Pancreas (tissue), 10 donors: ENCODE measurements at regions not wholly inside any gene's neighbourhood (a gene's known extent, or its start where the extent isn't known, plus 50 kb on each side); places are given as distances from the start of the nearest gene placed in this dataset.

ENCODE experiments used
- ATAC-seq, 4 donors: fragments of 200-7000 bp; cut with Tn5 transposase; one replicate each; pipeline versions ENCODE4 v1.8.0 to v1.9.1; 2020; ENCODE audit warnings: mild to moderate bottlenecking in 4 of 4, moderate library complexity in 4 of 4
- DNase-seq, 6 donors: peaks; one replicate each; pipeline ENCODE4 v3.0.0-alpha.2; 2020
- FAIRE-seq: peaks from 2 replicates; lab custom pipeline; 2012; peaks lifted over from hg19 to GRCh38; lab: Jason Lieb, UNC
- H3K27ac ChIP-seq, 4 donors: fragments of 200-600 bp; sonication (generic); 1 replicate in 3 of 4; 2 replicates in 1 of 4; pipeline versions ENCODE4 v1.5.0 to v1.8.0; 2020
- H3K27me3 ChIP-seq, 4 donors: fragments of 200-600 bp; one replicate each; pipeline ENCODE4 v1.8.0; 2021
- H3K36me3 ChIP-seq, 3 donors: fragments of 200-600 bp; sonication (generic) in 1 of 3; one replicate each; pipeline versions ENCODE4 v1.5.0 to v1.8.0; 2020 to 2021
- H3K4me1 ChIP-seq, 3 donors: fragments of 200-600 bp; one replicate each; pipeline ENCODE4 v1.8.0; 2021
- H3K4me3 ChIP-seq, 4 donors: fragments of 200-600 bp; sonication (generic) in 2 of 4; one replicate each; pipeline versions ENCODE4 v1.5.0 to v1.8.0; 2020 to 2021
- H3K9me3 ChIP-seq, 4 donors: fragments of 200-600 bp; one replicate each; pipeline ENCODE4 v1.8.0; 2021
- CTCF ChIP-seq, 4 donors: fragments of 200-600 bp; sonication (generic) in 3 of 4; IDR thresholded peaks; one replicate each; pipeline versions ENCODE4 v1.5.0 to v1.8.0; 2021; ENCODE audit warnings: antibody characterized with exemption in 4 of 4
- WGBS, 2 donors: extraction: QIAGEN DNeasy Blood & Tissue Kit; methylation state at CpG; one replicate each; pipeline ENCODE4 v1.1.7; 2013; 5-methylcytosine and 5-hydroxymethylcytosine counted together
- intact Hi-C, 3 donors: fragments of 100-400 bp; cut with DNase I; formaldehyde crosslinking; loops; one replicate each; pipeline versions ENCODE4 v1.11.1 to v1.14.2; 2022
- donor health status: healthy with polysubstance abuse.
- donor health status: DM: no; HTN: no; CAD: no; lungs with moderate emphysema.
- donor health status: DM: no; HTN: no; CAD: no.
- donor health status: control.
- donor health status: control.
- donor health status: Bipolar disorder and iron deficiency.
- donor health status: DM: yes; HTN: yes; CAD: no.
- donor health status: DM: no; HTN: no; CAD: no.
- donor health status: DM: no; HTN: no; CAD: no.
- donor health status: DM: yes; HTN: yes; CAD: no.

- intact Hi-C loops: no loop called here
- no peak for DNase-seq
Observed at GRCh38 chr5:133781436-133782225, 169.3 kb upstream of the FSTL4 start.

DNA sequence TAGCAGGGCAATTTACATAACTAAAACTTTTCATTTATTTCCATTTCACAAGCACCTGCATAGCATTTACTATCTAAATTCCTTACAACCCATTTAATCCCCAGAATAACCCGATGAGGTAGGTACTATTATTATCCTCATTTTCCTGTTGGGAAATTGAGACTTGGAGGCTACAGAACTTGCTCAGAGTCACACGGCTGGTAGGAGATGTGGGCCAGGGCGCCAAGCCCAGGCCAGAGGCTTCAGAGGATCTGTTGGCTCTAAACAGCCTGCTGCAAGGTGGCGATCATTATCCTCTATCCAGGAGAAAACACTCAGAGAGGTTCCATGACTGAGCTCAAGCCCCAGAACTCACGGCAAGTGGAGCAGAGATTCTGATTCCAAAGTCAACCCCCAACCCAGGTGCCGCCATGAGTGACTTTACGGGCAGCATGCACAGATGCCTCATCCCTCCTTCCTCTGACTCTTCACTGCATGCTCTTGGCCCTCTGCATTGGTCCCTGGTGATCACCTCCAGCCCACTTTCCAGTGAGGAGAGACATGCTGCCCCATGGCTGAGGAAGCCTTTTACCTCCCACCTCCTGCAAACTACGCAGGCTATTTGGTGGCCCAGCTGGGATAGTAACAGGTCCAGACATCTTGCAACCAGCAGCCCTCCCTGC lies 168.4 kb upstream of the FSTL4 start:
- no peak overlapping the region for H3K4me3 ChIP-seq
- no peak overlapping the region for H3K27ac ChIP-seq
- DNase-seq: no peak
- TF ChIP-seq CTCF (IDR thresholded peaks at IDR 0.05): no peak
- WGBS, 2 donors: 84 to 91% methylated on average over 8 of the region's 8 CpGs
- no peak for ATAC-seq
- H3K4me1 ChIP-seq: no peaks in the 10 kb centered on the region
- H3K9me3 ChIP-seq: no peaks in the 10 kb centered on the region
- intact Hi-C loops: no loop called here
- no peak for FAIRE-seq
- H3K36me3 ChIP-seq: no peaks in the 10 kb centered on the region
- H3K27me3 ChIP-seq: no peaks in the 10 kb centered on the region

More at GRCh38 chr5:133781436-133782225, 169.3 kb upstream of the FSTL4 start:
- FAIRE-seq (no peak), ATAC-seq (no peak)
- H3K36me3 ChIP-seq: no peaks in the 10 kb centered on the region
- 69 to 70% methylated on average over 4 of the region's 4 CpGs for WGBS, 2 donors
- H3K4me1 ChIP-seq: no peaks in the 10 kb centered on the region
- no peak overlapping the region for H3K27ac ChIP-seq
- no peaks in the 10 kb centered on the region for H3K9me3 ChIP-seq
- H3K4me3 ChIP-seq: no peak overlapping the region
- no peaks in the 10 kb centered on the region for H3K27me3 ChIP-seq
- no peak for TF ChIP-seq CTCF (IDR thresholded peaks at IDR 0.05)

DNA sequence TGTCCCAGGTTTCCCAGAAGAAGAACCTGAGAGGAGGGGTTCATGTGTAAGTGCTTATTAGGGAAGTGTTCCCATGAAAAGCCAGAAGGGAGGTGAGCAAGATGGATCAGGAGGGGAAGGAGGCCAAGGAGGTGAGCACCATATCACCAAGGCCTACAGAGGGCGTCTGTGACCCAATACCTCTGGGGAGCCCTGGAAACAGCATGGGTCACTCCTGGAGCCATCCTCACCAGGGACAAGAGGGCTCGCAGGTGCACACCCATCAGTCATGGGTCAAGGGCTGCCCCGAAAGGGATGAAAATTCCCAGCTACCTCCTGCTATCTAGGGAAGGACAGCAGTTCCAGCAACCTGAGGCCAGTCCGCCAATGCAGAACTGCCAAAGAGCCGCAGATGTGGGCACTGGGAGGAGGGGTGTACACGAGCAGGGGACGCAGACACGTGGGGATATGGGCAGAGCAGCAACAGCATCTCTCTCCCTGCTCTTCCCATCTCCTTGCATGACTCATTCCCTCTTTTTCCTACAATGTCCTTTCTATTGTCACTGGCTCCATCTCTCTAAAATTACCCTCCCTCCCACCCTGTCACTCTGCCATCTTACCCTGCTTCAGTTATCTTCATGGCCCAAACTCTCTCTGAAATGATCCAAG lies 167.6 kb upstream of the FSTL4 start:
- Histone ChIP-seq H3K27me3 (no peaks in the 10 kb centered on the region), H3K4me3 (no peak overlapping the region), H3K27ac (no peak overlapping the region), H3K4me1 (no peaks in the 10 kb centered on the region), H3K9me3 (no peaks in the 10 kb centered on the region), H3K36me3 (no peaks in the 10 kb centered on the region)
- FAIRE-seq: no peak
- 73 to 88% methylated on average over 8 of the region's 8 CpGs for WGBS, 2 donors
- ATAC-seq: no peak
- intact Hi-C loops: no loop called here
- TF ChIP-seq CTCF (IDR thresholded peaks at IDR 0.05): no peak
- DNase-seq: no peak

GRCh38 chr5:133778636-133779035 lies 166.3 kb upstream of the FSTL4 start:
- DNase-seq: no peak
- Histone ChIP-seq H3K27me3 (no peaks in the 10 kb centered on the region), H3K27ac (no peak overlapping the region), H3K4me1 (no peaks in the 10 kb centered on the region), H3K36me3 (no peaks in the 10 kb centered on the region), H3K4me3 (no peak overlapping the region), H3K9me3 (no peaks in the 10 kb centered on the region)
- FAIRE-seq: no peak
- no peak for ATAC-seq
- no peak for TF ChIP-seq CTCF (IDR thresholded peaks at IDR 0.05)
- WGBS, 2 donors: 80 to 82% methylated on average over 5 of the region's 5 CpGs
- intact Hi-C loops: no loop called here
